ENCODE measurements at regions not wholly inside any gene's neighbourhood (a gene's known extent, or its start where the extent isn't known, plus 50 kb on each side); places are given as distances from the start of the nearest gene placed in this dataset.

GRCh38 chr2:38438883-38439612, 62.0 kb upstream of the ATL2 start:
- no peak for TF ChIP-seq POLR2A (IDR thresholded peaks at IDR 0.05)
- TF ChIP-seq CTCF (IDR thresholded peaks at IDR 0.05), result no peak
